ENCODE measurements at regions not wholly inside any gene's neighbourhood (a gene's known extent, or its start where the extent isn't known, plus 50 kb on each side); places are given as distances from the start of the nearest gene placed in this dataset.
"Not testable (repeated sequence)": the region's sequence is repeated elsewhere in the genome, so short reads cannot be mapped to it uniquely, and the experiment has no call there.

DNA sequence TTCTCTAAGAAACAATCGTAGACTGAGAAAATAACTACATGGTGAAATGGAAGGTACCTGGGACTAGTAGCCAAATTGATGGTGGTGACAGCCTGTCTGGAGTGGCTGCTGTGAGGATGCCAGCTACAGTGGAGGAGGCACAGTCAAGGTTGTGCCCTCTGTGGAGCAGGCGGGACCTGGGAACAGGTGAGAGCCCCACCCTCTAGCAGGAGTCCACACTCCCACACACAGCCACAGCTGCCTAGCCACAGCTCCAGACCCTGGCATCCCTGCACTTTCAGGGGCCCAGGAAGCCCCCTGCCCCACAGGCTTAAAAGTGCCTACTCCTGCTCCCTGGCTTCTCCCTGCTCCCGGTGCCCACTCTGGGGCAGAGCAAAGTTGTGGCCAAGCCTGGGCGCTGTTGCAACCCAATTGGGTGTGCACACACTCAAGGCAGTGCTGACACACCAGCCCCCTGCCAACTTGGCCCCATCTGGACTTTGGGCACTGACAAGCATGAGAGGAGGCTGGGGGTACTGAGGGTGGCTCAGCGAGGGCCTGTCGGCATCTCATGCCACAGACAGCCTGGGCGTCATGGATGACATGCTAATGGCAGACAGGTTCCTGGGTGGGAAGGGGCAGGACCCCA is 548.7 kb downstream of the TBC1D32 start:
- H3K4me3 ChIP-seq: no peak overlapping the region
- no peak overlapping the region for H3K27ac ChIP-seq
- DNase-seq (ENCODE audit: low spot score): no peak
- TF ChIP-seq, protein P1, sequence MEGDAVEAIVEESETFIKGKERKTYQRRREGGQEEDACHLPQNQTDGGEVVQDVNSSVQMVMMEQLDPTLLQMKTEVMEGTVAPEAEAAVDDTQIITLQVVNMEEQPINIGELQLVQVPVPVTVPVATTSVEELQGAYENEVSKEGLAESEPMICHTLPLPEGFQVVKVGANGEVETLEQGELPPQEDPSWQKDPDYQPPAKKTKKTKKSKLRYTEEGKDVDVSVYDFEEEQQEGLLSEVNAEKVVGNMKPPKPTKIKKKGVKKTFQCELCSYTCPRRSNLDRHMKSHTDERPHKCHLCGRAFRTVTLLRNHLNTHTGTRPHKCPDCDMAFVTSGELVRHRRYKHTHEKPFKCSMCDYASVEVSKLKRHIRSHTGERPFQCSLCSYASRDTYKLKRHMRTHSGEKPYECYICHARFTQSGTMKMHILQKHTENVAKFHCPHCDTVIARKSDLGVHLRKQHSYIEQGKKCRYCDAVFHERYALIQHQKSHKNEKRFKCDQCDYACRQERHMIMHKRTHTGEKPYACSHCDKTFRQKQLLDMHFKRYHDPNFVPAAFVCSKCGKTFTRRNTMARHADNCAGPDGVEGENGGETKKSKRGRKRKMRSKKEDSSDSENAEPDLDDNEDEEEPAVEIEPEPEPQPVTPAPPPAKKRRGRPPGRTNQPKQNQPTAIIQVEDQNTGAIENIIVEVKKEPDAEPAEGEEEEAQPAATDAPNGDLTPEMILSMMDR (IDR thresholded peaks at IDR 0.05): no peak

DNA sequence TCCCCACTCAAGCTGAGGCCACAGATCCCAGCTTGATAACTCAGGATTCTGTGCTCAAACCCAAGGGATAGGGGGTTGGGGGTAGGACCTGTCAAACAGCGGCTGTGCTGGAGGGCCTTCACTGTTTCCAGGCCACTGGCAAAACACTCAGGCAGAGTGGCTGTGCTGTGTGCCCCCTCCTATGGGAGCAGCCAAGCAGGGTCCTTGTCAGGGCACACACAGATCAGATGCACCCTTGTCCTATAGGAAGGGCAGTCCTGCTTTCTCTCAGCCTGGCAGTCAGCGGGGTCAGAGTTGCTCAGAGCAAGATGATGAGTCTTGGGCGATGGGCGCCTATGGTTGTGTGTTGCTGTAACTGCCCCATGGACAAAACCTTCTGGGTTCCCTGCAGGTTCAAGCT is 554.8 kb downstream of the TBC1D32 start:
- TF ChIP-seq, protein P1 (IDR thresholded peaks at IDR 0.05): no peak
- Histone ChIP-seq H3K4me3 (no peak overlapping the region), H3K27ac (no peak overlapping the region)
- no peak for DNase-seq (ENCODE audit: low spot score)

DNA sequence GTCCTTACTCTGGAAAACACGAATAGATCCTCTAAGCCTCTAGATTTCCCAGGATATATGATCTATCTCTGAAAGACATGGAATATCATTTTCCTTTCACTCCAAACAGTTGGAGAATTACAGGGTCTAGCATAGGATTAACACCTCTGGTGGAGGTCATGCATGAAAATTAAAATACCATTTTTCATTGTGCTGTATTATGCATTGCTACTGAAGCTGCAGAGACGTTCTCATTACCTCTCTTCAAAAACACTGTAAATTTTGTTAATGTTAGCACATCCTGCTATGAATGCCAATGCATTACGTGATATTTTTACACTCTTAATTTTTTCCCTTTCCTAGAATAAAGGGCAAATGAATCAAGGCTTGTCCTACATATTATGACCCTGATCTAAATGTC is 558.6 kb downstream of the TBC1D32 start:
- DNase-seq (ENCODE audit: low spot score): no peak
- H3K4me3 ChIP-seq: no peak overlapping the region
- TF ChIP-seq, protein P1 (IDR thresholded peaks at IDR 0.05): no peak
- H3K27ac ChIP-seq: no peak overlapping the region

DNA sequence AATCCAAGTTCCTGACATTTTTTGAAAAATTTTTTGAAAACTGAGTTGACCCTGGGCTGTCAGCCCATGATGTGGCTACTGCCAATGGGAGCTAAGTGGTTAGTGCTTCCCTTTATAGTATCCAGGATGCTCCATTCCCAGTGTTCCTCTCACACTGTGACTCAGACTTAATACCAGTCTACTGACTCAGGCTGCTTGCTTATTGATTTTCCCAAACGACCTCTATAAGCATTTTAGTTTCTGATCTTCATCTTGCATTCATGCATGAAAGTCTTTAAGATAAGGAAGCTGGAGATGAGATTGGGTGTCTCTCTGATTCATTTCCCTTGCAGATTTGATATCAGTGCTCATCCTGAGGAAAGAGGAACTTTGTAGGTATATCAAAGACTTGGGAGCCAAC is 560.0 kb downstream of the TBC1D32 start:
- no peak for DNase-seq (ENCODE audit: low spot score)
- Histone ChIP-seq H3K27ac (no peak overlapping the region), H3K4me3 (no peak overlapping the region)
- TF ChIP-seq, protein P1 (IDR thresholded peaks at IDR 0.05): no peak

DNA sequence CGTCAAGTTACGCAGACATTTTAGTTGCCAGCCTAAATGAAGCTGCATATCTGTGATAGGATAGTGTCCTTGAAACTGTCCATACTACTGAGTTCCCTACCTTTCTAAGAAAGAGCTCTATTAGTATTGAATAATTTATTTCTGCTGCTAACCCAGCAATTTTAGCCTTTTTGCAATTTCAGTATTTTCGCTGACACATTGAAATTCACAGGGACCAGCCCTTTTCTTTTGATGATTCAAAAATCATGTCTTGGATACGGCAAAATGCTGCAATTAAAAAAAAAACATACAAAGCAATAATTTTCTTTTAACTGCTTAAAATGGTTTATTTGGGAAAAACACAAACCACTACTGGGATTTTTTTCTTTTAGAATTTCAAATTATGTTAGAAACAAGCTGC is 563.3 kb downstream of the TBC1D32 start:
- DNase-seq (ENCODE audit: low spot score): no peak
- TF ChIP-seq, protein P1 (IDR thresholded peaks at IDR 0.05): no peak
- no peak overlapping the region for H3K4me3 ChIP-seq

DNA sequence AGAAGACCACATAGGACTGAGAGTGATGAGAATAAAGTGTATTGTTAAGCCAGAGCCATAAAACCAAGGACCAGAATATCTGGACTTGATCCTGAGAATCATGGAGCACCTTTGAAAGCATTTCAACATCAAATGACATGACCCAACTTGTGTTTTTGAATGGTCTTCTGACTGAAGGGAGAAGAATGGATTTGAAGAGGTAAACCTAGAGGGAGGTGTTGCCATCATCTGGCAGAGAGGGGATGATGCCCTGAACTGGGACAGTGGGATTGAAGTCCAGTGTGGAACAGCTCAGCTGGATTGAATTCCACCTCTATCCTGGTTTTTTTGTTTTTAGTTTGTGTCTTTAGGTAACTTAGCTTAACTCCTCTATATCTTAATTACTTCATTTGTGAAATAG is 570.0 kb downstream of the TBC1D32 start:
- Histone ChIP-seq H3K27ac (no peak overlapping the region), H3K4me3 (no peak overlapping the region)
- no peak for DNase-seq (ENCODE audit: low spot score)
- TF ChIP-seq, protein P1 (IDR thresholded peaks at IDR 0.05): no peak

More for the DNA sequence above, 563.3 kb downstream of the TBC1D32 start:
- no peak overlapping the region for H3K27ac ChIP-seq

DNA sequence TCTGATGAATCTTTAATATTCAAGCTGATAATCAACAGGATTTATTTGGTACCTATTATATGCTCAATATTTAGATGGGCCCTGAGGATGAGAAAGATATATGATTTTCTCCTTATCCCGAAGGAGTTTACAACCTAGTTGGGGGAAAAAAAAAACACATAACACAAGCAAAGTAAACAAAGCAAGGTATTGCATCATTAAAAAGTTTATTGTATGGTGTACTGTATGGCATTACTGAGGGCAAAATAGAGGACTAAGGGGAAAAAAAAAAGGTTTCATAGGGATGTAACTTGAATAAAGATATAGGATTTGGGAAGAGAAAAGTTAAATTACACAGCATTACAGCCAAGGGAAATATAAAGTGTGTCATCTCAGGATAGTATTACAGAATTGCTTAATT is 574.7 kb downstream of the TBC1D32 start:
- no peak overlapping the region for H3K27ac ChIP-seq
- TF ChIP-seq, protein P1 (IDR thresholded peaks at IDR 0.05): no peak
- DNase-seq (ENCODE audit: low spot score): no peak
- no peak overlapping the region for H3K4me3 ChIP-seq

DNA sequence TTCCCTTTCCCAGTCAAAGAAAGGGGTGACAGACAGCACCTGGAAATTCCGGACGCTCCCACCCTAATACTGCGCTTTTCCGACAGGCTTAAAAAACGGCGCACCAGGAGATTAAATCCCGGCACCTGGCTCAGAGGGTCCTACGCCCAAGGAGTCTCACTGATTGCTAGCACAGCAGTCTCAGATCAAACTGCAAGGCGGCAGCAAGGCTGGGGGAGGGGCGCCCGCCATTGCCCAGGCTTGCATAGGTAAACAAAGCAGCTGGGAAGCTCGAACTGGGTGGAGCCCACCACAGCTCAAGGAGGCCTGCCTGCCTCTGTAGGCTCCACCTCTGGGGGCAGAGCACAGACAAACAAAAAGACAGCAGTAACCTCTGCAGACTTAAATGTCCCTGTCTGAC is 585.7 kb downstream of the TBC1D32 start:
- H3K4me3 ChIP-seq; DNase-seq (ENCODE audit: low spot score); H3K27ac ChIP-seq: not testable (repeated sequence)
